ENCODE measurements at regions not wholly inside any gene's neighbourhood (a gene's known extent, or its start where the extent isn't known, plus 50 kb on each side); places are given as distances from the start of the nearest gene placed in this dataset.

- H3K79me2 ChIP-seq (replicated peaks; ENCODE audit: insufficient read depth, low read length): no peaks in the 10 kb centered on the region
- peak overlapping the region; percentile 42 for H3K27ac ChIP-seq (ENCODE audit: low read length)
- H3K4me2 ChIP-seq (ENCODE audit: low read length): no peak overlapping the region
- H3K9ac ChIP-seq (ENCODE audit: low read length): peak overlapping the region; percentile 2
- no peak for TF ChIP-seq EZH2 (IDR thresholded peaks at IDR 0.05; ENCODE audit: borderline replicate concordance, insufficient read depth, low read length, poor library complexity, severe bottlenecking)
- TF ChIP-seq RAD21 (conservative IDR thresholded peaks at IDR 0.05): no peak
- TF ChIP-seq EP300 (conservative IDR thresholded peaks at IDR 0.05; ENCODE audit: poor library complexity, severe bottlenecking): peak; percentile 88
- TF ChIP-seq REST (IDR thresholded peaks at IDR 0.05; ENCODE audit: borderline replicate concordance): peak; percentile 97
- TF ChIP-seq SMC3 (conservative IDR thresholded peaks at IDR 0.05; ENCODE audit: poor library complexity): no peak
- peak; percentile 58 for TF ChIP-seq POLR2AphosphoS5 (IDR thresholded peaks at IDR 0.05)
- no peak for TF ChIP-seq MXI1 (conservative IDR thresholded peaks at IDR 0.05; ENCODE audit: poor library complexity, severe bottlenecking)
- TF ChIP-seq CTCF (IDR thresholded peaks at IDR 0.05; ENCODE audit: poor library complexity, severe bottlenecking): no peak
- no peak for TF ChIP-seq TAF1 (IDR thresholded peaks at IDR 0.05; ENCODE audit: low read depth)
- no peaks in the 10 kb centered on the region for H3F3A ChIP-seq (ENCODE audit: insufficient read depth, low read length, poor library complexity, severe bottlenecking)
- H3K9me3 ChIP-seq (ENCODE audit: low read length): no peaks in the 10 kb centered on the region
- peak overlapping the region; percentile 33 for H3K4me3 ChIP-seq (ENCODE audit: low read length)
- no peak overlapping the region for H2AFZ ChIP-seq (ENCODE audit: low read depth, low read length)
- H3K36me3 ChIP-seq (ENCODE audit: insufficient read depth, low read length): no peaks in the 10 kb centered on the region
- no peaks in the 10 kb centered on the region for H3K27me3 ChIP-seq (ENCODE audit: insufficient read depth, low read depth, low read length)
- no peaks in the 10 kb centered on the region for H4K20me1 ChIP-seq (ENCODE audit: insufficient read depth)
- H3K9me2 ChIP-seq (ENCODE audit: insufficient read depth, low read length): no peaks in the 10 kb centered on the region
Measured at GRCh38 chr5:56566374-56567249, 248.7 kb upstream of the MAP3K1 start.

- H3K9ac ChIP-seq (ENCODE audit: low read length): no peak overlapping the region
- no peak overlapping the region for H3K4me3 ChIP-seq (ENCODE audit: low read length)
- no peaks in the 10 kb centered on the region for H3K9me2 ChIP-seq (ENCODE audit: insufficient read depth, low read length)
- no peaks in the 10 kb centered on the region for H3F3A ChIP-seq (ENCODE audit: insufficient read depth, low read length, poor library complexity, severe bottlenecking)
- no peak overlapping the region for H3K27ac ChIP-seq (ENCODE audit: low read length)
- no peak overlapping the region for H3K4me2 ChIP-seq (ENCODE audit: low read length)
- H2AFZ ChIP-seq (ENCODE audit: low read depth, low read length): no peak overlapping the region
- no peaks in the 10 kb centered on the region for H4K20me1 ChIP-seq (ENCODE audit: insufficient read depth)
- TF ChIP-seq POLR2AphosphoS5 (IDR thresholded peaks at IDR 0.05) (no peak), MXI1 (conservative IDR thresholded peaks at IDR 0.05; ENCODE audit: poor library complexity, severe bottlenecking) (no peak), EP300 (conservative IDR thresholded peaks at IDR 0.05; ENCODE audit: poor library complexity, severe bottlenecking) (no peak), REST (IDR thresholded peaks at IDR 0.05; ENCODE audit: borderline replicate concordance) (no peak), RAD21 (conservative IDR thresholded peaks at IDR 0.05) (no peak), CTCF (IDR thresholded peaks at IDR 0.05; ENCODE audit: poor library complexity, severe bottlenecking) (no peak), EZH2 (IDR thresholded peaks at IDR 0.05; ENCODE audit: borderline replicate concordance, insufficient read depth, low read length, poor library complexity, severe bottlenecking) (no peak), SMC3 (conservative IDR thresholded peaks at IDR 0.05; ENCODE audit: poor library complexity) (no peak), TAF1 (IDR thresholded peaks at IDR 0.05; ENCODE audit: low read depth) (no peak)
- no peaks in the 10 kb centered on the region for H3K27me3 ChIP-seq (ENCODE audit: insufficient read depth, low read depth, low read length)
- H3K36me3 ChIP-seq (ENCODE audit: insufficient read depth, low read length): no peaks in the 10 kb centered on the region
- H3K79me2 ChIP-seq (replicated peaks; ENCODE audit: insufficient read depth, low read length): no peaks in the 10 kb centered on the region
- H3K9me3 ChIP-seq (ENCODE audit: low read length): no peaks in the 10 kb centered on the region
Measured at GRCh38 chr5:56565644-56566043, 249.7 kb upstream of the MAP3K1 start.
